WTC11 (cell line): ENCODE measurements at regions not wholly inside any gene's neighbourhood (a gene's known extent, or its start where the extent isn't known, plus 50 kb on each side); places are given as distances from the start of the nearest gene placed in this dataset.

ENCODE experiments used
- FOXK1 ChIP-seq: sonication (generic); formaldehyde crosslinking; IDR thresholded peaks from 2 replicates; pipeline ENCODE4 v1.8.0; 2022; ENCODE audit warnings: mild to moderate bottlenecking, moderate library complexity, missing genetic modification reagents
- FOXP1 ChIP-seq: sonication (generic); formaldehyde crosslinking; IDR thresholded peaks from 2 replicates; pipeline ENCODE4 v1.8.0; 2022; ENCODE audit warnings: missing genetic modification reagents, mild to moderate bottlenecking, moderate library complexity, borderline replicate concordance
- TF ChIP-seq, protein P1 (sequence below): fragments of 200-600 bp; IDR thresholded peaks from 2 replicates; pipeline ENCODE4 v1.8.0; 2022; ENCODE audit warnings: antibody characterized with exemption

DNA sequence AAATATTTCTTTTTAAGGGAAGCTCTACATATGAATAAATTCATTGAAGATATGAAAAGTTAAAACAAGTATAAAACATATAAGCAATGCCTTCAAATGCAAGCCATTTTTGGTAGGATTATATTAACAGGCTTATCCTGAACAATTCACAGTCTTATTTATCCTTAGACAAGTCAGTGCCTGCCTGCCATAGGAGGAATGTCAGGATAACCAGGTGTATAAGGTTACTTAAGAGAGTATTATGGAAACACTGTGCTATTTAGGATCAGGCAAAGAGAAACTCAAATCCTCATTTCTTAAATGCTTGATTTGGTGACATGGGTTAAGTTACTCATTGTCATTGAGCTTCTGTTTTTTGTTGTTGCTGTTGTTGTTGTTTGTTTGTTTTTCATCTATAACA lies 2029.9 kb upstream of the AGA start:
- TF ChIP-seq FOXK1 (CRISPR knock-in tag) (no peak), FOXP1 (CRISPR knock-in tag) (no peak)
- TF ChIP-seq, protein P1, sequence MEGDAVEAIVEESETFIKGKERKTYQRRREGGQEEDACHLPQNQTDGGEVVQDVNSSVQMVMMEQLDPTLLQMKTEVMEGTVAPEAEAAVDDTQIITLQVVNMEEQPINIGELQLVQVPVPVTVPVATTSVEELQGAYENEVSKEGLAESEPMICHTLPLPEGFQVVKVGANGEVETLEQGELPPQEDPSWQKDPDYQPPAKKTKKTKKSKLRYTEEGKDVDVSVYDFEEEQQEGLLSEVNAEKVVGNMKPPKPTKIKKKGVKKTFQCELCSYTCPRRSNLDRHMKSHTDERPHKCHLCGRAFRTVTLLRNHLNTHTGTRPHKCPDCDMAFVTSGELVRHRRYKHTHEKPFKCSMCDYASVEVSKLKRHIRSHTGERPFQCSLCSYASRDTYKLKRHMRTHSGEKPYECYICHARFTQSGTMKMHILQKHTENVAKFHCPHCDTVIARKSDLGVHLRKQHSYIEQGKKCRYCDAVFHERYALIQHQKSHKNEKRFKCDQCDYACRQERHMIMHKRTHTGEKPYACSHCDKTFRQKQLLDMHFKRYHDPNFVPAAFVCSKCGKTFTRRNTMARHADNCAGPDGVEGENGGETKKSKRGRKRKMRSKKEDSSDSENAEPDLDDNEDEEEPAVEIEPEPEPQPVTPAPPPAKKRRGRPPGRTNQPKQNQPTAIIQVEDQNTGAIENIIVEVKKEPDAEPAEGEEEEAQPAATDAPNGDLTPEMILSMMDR = no peak
